HFFc6 (cell line): ENCODE measurements at regions not wholly inside any gene's neighbourhood (a gene's known extent, or its start where the extent isn't known, plus 50 kb on each side); places are given as distances from the start of the nearest gene placed in this dataset.

Experiments
- DNase-seq: peaks from one replicate; pipeline ENCODE4 v3.0.0-alpha.2; 2018
- H3K27ac Mint-ChIP-seq: 2 replicates; pipeline ENCODE4 v1.8.0; 2020; ENCODE audit warnings: mild to moderate bottlenecking, mixed read lengths
- H3K27me3 Mint-ChIP-seq: 2 replicates; pipeline ENCODE4 v1.8.0; 2021; ENCODE audit warnings: mild to moderate bottlenecking, moderate library complexity, mixed read lengths; ENCODE audit not compliant: insufficient read depth
- H3K36me3 Mint-ChIP-seq: 2 replicates; pipeline ENCODE4 v1.8.0; 2021; ENCODE audit warnings: low read depth, mixed read lengths
- H3K4me1 Mint-ChIP-seq: 2 replicates; pipeline ENCODE4 v1.8.0; 2020; ENCODE audit warnings: low read depth, mixed read lengths
- H3K4me3 Mint-ChIP-seq: 2 replicates; pipeline ENCODE4 v1.8.0; 2020; ENCODE audit warnings: mild to moderate bottlenecking, moderate library complexity, mixed read lengths
- H3K9me3 Mint-ChIP-seq: 2 replicates; pipeline ENCODE4 v1.8.0; 2020; ENCODE audit warnings: mild to moderate bottlenecking, mixed read lengths
- CTCF ChIP-seq: fragments of 200-600 bp; sonication (generic); IDR thresholded peaks from 2 replicates; pipeline ENCODE4 v1.5.0; 2021; ENCODE audit warnings: antibody characterized with exemption, mild to moderate bottlenecking

GRCh38 chr3:153089620-153090019 lies 72.4 kb upstream of the RAP2B start:
- no peak overlapping the region for H3K27ac Mint-ChIP-seq
- no peaks in the 10 kb centered on the region for H3K36me3 Mint-ChIP-seq
- no peak for DNase-seq
- H3K27me3 Mint-ChIP-seq = no peaks in the 10 kb centered on the region
- no peaks in the 10 kb centered on the region for H3K9me3 Mint-ChIP-seq
- H3K4me1 Mint-ChIP-seq = peaks cover 17% of the 10 kb centered on the region
- TF ChIP-seq CTCF = no peak
- no peak overlapping the region for H3K4me3 Mint-ChIP-seq

DNA sequence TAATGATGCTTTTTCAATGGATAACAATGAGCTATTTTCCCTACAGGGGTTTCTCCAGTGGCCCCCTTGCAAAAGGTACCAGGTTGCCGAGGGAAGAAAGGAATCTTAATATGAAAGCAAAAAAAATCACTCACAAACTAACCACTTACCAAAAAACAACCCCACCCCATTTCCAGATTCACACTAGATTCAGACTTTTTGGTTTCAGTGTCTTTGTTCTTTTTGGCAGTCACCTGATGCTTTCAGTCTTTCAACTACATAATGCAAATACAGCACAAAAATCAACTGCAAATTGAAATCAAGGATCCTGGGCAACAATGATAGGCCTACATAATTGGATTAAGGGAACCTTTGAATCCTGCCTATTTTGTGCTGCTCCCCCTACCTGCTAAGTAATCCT lies 71.1 kb upstream of the RAP2B start:
- no peak for DNase-seq
- peaks cover 17% of the 10 kb centered on the region for H3K4me1 Mint-ChIP-seq
- H3K9me3 Mint-ChIP-seq = no peaks in the 10 kb centered on the region
- H3K4me3 Mint-ChIP-seq = no peak overlapping the region
- H3K36me3 Mint-ChIP-seq = no peaks in the 10 kb centered on the region
- no peaks in the 10 kb centered on the region for H3K27me3 Mint-ChIP-seq
- no peak for TF ChIP-seq CTCF
- no peak overlapping the region for H3K27ac Mint-ChIP-seq

DNA sequence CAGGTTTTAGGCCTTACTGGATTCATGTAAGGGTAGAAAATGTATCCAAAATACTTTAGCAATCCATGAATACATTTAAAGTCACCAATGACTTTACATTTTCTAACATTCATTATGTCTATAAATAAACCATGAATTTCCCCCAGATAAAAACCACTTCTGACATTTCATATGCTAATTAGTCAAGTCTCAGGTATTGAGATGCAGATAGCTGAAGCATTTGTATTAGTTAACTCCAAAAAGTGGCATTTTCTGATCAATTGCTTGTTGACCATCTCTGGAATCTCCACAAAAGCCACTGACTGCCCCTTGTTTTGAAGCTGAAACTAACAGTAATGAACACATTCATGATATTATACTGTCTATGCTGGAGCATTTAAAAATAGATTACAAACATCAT lies 68.4 kb upstream of the RAP2B start:
- H3K27ac Mint-ChIP-seq = no peak overlapping the region
- no peaks in the 10 kb centered on the region for H3K36me3 Mint-ChIP-seq
- H3K9me3 Mint-ChIP-seq = no peaks in the 10 kb centered on the region
- no peak overlapping the region for H3K4me3 Mint-ChIP-seq
- TF ChIP-seq CTCF = no peak
- DNase-seq = no peak
- H3K27me3 Mint-ChIP-seq = no peaks in the 10 kb centered on the region
- H3K4me1 Mint-ChIP-seq = peaks cover 14% of the 10 kb centered on the region

GRCh38 chr3:153094386-153094785 lies 67.6 kb upstream of the RAP2B start:
- no peak for DNase-seq
- H3K4me1 Mint-ChIP-seq = peaks cover 9% of the 10 kb centered on the region; the same call in 1 of the 2 replicates
- TF ChIP-seq CTCF = no peak
- H3K27ac Mint-ChIP-seq = no peak overlapping the region
- no peaks in the 10 kb centered on the region for H3K36me3 Mint-ChIP-seq
- no peaks in the 10 kb centered on the region for H3K9me3 Mint-ChIP-seq
- no peak overlapping the region for H3K4me3 Mint-ChIP-seq
- H3K27me3 Mint-ChIP-seq = no peaks in the 10 kb centered on the region

DNA sequence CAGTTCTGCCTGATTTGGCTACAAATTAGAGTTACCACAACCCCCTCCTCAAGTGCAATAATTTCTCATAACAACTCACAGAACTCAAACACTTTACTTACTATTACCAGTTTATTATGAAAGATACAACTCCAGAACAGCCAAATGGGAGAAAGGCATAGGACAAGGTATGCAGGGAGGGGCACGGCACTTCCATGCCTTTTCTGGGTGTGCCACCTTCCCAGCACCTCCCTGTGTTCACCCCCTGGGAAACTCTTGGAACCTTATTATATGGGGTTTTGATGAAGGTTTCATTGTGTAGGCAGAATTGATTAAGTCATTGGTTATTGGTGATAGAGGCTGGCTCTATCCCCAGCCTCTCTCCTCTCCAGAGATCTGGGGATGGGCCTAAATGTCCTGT lies 66.6 kb upstream of the RAP2B start:
- no peak for TF ChIP-seq CTCF
- no peak overlapping the region for H3K4me3 Mint-ChIP-seq
- H3K27me3 Mint-ChIP-seq = no peaks in the 10 kb centered on the region
- H3K4me1 Mint-ChIP-seq = peaks cover 9% of the 10 kb centered on the region; the same call in 1 of the 2 replicates
- H3K27ac Mint-ChIP-seq = no peak overlapping the region
- H3K36me3 Mint-ChIP-seq = no peaks in the 10 kb centered on the region
- no peaks in the 10 kb centered on the region for H3K9me3 Mint-ChIP-seq
- no peak for DNase-seq

- H3K4me1 Mint-ChIP-seq = peaks cover 9% of the 10 kb centered on the region; the same call in 1 of the 2 replicates
- H3K27me3 Mint-ChIP-seq = no peaks in the 10 kb centered on the region
- H3K4me3 Mint-ChIP-seq = no peak overlapping the region
- TF ChIP-seq CTCF = no peak
- H3K9me3 Mint-ChIP-seq = no peaks in the 10 kb centered on the region
- DNase-seq = no peak
- H3K27ac Mint-ChIP-seq = no peak overlapping the region
- no peaks in the 10 kb centered on the region for H3K36me3 Mint-ChIP-seq
These were observed 65.3 kb upstream of the RAP2B start for GRCh38 chr3:153096731-153097131.
